K562 (cell line): ENCODE measurements at regions not wholly inside any gene's neighbourhood (a gene's known extent, or its start where the extent isn't known, plus 50 kb on each side); places are given as distances from the start of the nearest gene placed in this dataset.

ENCODE experiments used
- ATF7 ChIP-seq: fragments of 450-650 bp; IDR thresholded peaks from 2 replicates; pipeline ENCODE4 v1.7.1; 2014; ENCODE audit warnings: mild to moderate bottlenecking, moderate library complexity
- BRCA1 ChIP-seq, 2 experiments: fragments of 450-650 bp in 1 of 2; sonication (generic) in 1 of 2; formaldehyde crosslinking in 1 of 2; IDR thresholded peaks; 2 replicates each; pipeline versions ENCODE4 v1.5.0 to v1.6.1; 2017 to 2020; ENCODE audit warnings: mild to moderate bottlenecking in 1 of 2, missing genetic modification reagents in 1 of 2
- CREB1 ChIP-seq, 2 experiments: sonication (generic) in 1 of 2; formaldehyde crosslinking in 1 of 2; IDR thresholded peaks; 2 replicates each; pipeline versions ENCODE4 v1.6.1 to v1.8.0; 2012 to 2022; ENCODE audit warnings: inconsistent platforms in 1 of 2, mild to moderate bottlenecking in 1 of 2, missing genetic modification reagents in 1 of 2, moderate library complexity in 1 of 2
- CTCF ChIP-seq, 3 experiments: IDR thresholded peaks in 2 of 3; conservative IDR thresholded peaks in 1 of 3; 2 replicates each; pipeline ENCODE4 v1.5.1; 2011 to 2012; ENCODE audit warnings: low read length in 3 of 3, mild to moderate bottlenecking in 3 of 3, control low read depth in 2 of 3, improper control_type of control experiment in 1 of 3, inconsistent platforms in 1 of 3, low read depth in 1 of 3, mixed read lengths in 1 of 3, moderate library complexity in 1 of 3; ENCODE audit not compliant: insufficient read depth in 2 of 3
- GMEB1 ChIP-seq: fragments of 250-450 bp; sonication (Bioruptor Pico); IDR thresholded peaks from 2 replicates; pipeline ENCODE4 v1.4.0; 2020; ENCODE audit warnings: mild to moderate bottlenecking
- HMGN3 ChIP-seq: IDR thresholded peaks from 2 replicates; pipeline ENCODE4 v1.6.1; 2011; ENCODE audit warnings: borderline replicate concordance, low read depth, mild to moderate bottlenecking, mixed read lengths, low read length; ENCODE audit not compliant: insufficient read length; ENCODE audit errors: extremely low read depth
- HMGXB4 ChIP-seq: sonication (generic); formaldehyde crosslinking; IDR thresholded peaks from 2 replicates; pipeline ENCODE4 v1.8.1; 2023; ENCODE audit warnings: mild to moderate bottlenecking, missing genetic modification reagents
- POLR2A ChIP-seq: fragments of 450-650 bp; conservative IDR thresholded peaks from 2 replicates; pipeline ENCODE4 v1.6.1; 2016

- TF ChIP-seq ATF7 (no peak), HMGN3 (no peak), CREB1 (IDR thresholded peaks at IDR 0.05) (no peak), CREB1 (CRISPR knock-in tag; IDR thresholded peaks at IDR 0.05) (no peak), CTCF (IDR thresholded peaks at IDR 0.05 in 2 of 3, conservative IDR thresholded peaks at IDR 0.05 in 1 of 3; ENCODE audit: insufficient read depth in 2 of 3, low read depth in 1 of 3, low read length in 3 of 3) (no peak), HMGXB4 (no peak), GMEB1 (CRISPR knock-in tag) (no peak), POLR2A (no peak), BRCA1 (IDR thresholded peaks at IDR 0.05) (no peak), BRCA1 (CRISPR knock-in tag; IDR thresholded peaks at IDR 0.05) (no peak)
These were observed 357.0 kb downstream of the TMEM121 start for GRCh38 chr14:105883066-105884005.
